AG20443 (cell line): ENCODE measurements at regions not wholly inside any gene's neighbourhood (a gene's known extent, or its start where the extent isn't known, plus 50 kb on each side); places are given as distances from the start of the nearest gene placed in this dataset.
"Not testable (repeated sequence)": the region's sequence is repeated elsewhere in the genome, so short reads cannot be mapped to it uniquely, and the experiment has no call there.

Source experiments
- DNase-seq: peaks from one replicate; pipeline ENCODE4 v3.0.0; 2012; ENCODE audit warnings: low spot score, mixed read lengths

DNA sequence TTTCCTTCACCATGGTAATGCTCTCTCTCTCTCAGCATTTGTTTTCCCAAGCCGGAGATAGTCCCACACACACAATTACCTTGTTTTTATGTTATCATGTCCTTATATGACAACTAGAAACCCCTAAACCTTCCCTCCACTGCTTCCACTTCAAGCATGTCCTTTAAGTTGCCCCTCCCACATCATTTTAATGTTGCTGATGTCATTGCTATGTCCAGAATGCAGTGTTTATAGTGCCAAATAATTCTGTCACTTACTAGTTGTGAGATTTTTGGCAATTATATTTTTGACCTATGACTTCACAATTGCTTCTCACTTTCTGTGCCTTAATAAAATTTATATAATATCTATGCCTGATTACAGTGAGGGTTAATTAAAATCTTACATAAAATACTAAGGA, 645.9 kb downstream of the XPNPEP1 start:
- no peak for DNase-seq

DNA sequence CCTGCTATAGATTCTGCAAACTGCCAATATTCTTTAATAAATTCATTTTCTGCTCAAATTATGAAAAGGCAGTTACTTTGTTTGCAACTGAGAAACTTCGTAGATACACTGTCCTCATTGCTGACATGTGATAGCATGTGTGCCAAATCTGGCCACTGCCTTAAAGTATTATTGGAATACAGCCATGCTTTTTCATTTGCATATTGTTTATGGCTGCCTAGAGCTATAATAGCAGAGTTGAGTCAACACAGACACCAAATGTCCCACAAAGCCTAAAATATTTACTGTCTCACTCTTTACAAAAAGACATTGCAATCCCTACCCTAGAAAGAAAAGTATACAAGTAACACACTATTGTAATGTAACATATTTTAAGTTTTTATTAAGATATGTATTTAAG, 647.4 kb downstream of the XPNPEP1 start:
- no peak for DNase-seq

DNA sequence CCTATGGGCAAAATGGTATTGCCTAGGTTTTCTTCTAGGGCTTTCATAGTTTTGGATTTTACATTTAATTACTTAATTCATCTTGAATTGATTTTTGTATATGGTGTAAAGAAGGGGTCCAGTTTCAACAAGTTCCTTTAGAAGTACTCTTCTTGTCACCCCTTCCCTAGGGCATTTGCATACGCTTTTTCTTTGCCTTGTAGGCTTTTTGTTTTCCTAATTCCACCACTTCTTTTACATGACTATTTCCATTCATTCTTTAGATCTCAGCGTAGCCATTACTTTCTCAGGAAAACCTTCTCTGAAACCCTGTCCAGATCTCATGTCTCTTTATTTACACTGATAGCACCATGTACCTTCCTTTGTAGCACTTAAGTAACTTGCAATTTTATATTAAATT, 648.6 kb downstream of the XPNPEP1 start:
- no peak for DNase-seq

DNA sequence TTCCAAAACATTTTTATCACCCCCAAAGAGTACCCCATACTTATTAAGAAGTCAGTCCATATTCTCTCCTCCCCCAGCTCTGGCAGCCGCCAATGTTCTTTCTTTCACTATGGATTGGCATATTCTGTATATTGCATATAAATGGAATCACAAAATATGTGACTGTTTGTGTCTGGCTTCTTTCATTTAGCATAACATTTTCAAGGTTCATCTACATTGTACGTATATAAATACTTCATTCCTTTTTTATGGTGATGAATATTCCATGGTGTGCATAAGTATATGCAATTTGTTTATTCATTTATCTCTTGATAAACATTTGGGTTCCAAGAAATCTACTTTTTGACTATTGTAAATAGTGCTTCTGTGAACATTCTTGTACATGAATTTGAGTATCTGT, 653.1 kb downstream of the XPNPEP1 start:
- DNase-seq: no peak

DNA sequence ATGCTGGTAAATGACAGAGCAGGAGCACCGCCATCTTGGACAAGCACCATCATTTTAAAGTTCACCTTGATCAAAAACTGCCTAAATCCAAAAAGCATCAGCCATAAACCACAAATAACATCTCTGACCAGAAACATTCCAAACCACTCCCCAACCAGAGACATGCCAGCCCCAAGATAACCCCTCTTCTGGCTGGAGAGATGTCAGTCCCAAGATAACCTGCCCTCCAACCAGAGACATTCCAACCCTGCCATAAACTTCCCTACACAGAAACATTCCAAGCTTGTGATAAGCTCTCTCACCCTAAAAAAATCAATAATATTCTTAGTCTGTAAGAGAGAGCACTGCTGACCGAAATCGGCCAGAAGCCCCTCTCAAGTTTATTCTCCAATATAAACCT, 659.3 kb downstream of the XPNPEP1 start:
- no peak for DNase-seq

DNA sequence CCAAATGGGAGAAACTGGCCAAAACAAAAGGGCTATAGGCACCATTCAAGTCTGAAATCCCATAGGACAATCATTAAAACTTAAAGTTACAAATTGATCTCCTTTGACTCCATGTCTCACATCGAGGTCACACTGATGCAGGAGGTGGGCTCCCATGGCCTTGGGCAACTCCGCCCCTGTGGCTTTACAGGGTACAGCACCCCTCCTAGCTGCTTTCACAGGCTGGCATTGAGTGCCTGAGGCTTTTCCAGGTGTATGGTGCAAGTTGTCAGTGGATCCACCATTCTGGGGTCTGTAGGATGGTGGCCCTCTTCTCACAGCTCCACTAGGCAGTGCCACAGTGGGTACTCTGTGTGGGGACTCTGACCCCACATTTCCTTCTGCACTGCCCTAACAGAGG, 662.1 kb downstream of the XPNPEP1 start:
- no peak for DNase-seq

DNA sequence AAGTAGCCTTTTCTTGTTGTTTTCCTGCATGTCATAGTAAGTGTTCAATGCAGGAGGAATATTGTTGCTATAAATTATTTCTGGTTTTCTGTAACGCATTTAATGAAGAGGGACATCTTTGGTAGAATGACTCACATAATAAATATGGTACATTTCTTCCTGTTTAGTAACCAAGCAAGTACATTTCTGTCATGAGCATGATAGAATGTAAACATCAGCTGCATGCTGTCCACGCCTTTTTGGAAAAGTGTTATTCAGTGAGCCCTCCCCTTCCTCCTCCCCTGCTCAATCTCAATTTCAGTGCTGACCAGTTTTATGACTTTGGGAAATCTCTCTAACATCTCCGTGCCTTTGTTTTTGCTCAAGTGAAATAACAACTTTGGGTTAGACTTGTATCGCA, 664.0 kb downstream of the XPNPEP1 start:
- DNase-seq: no peak

DNA sequence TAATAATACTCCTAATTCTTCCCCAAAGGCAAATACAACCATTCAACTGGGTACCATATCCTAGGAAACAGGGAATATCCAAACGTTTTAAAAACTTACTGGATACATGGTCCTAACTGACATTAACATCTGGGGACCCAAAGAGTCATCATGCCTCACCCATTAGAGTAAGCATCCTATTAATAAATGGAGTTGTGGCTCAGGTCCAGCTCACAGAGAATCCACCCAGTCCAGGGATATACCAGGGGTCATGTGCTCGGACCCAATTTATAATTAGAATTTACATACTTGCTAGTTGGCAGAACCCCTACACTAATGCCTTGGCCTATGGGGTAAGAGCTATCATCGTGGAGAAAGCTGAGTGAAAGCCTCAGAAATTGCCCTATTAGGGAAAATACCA, 670.0 kb downstream of the XPNPEP1 start:
- no peak for DNase-seq

DNA sequence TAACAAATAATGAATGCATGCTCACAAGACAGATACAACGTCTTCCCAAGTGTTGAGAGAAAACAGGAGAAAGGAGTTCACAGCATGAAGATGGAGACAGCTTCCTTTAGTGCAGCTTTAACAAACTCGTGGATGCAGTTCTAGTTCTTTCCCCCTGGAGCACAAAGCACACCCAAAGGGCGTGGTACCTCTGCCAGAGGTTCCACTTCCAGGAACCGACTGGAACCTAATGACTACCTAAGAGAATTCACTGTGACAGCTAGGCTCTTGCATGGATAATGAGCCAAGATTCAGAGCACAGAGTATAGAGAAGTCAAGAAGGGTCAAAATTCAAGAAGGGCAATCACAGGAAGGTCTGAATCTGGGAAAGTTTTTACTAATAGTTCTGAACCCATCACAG, 673.2 kb downstream of the XPNPEP1 start:
- DNase-seq: no peak

DNA sequence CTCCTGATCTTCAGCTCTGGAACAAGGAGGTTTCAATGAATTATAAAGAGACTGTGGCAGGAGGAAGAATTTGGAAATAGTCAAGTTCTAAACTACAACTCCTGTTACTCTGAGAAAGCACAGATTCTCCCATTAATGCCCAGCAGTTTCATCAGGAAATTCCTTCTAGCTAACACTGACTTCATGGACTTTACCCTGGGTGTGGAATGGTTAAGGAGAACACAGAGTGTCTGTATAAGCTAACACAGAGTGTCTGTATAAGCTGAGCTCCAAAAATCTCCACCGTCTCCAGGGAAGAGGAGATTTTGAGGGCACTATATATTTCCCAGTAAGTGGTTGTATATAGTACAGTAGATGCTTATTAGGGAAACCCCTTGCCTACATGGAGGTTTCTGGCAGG, 675.5 kb downstream of the XPNPEP1 start:
- no peak for DNase-seq

DNA sequence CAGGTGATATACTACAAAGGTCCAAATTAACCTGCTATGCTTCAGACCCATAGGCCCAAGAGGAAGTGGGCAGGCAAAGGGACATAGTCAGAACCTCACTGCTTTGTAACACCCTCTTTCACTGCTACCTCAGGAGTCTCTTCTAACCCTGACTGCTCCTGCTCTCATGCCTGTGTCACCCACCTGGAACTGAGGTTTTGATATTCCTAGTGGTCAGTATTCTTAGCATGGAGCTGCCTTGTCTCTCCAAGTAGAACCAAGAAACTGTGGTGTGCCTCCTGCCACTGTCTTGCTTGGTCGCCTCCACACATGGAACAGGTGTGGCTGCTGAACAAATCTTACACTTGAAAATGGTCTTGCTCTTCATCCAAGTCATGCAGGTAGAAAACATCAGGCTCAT, 677.5 kb downstream of the XPNPEP1 start:
- DNase-seq: no peak

DNA sequence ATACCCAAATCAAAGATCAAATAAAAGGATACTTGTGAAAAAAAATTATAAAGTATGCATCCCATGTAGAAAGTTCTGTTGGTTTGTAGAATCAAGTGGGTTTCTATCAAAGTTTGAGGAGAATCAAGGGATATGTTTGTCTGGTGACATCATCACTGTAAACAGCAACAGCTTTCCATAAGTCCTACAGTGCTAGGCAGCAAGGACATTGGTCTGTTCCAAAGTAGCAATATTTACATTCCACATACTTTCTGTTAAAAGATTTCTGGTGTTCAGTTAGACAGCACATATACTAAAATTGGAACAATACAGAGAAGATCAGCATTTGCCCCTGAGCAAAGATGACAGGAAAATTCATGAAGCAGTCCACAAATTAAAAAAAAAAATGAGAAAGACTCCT, 683.9 kb downstream of the XPNPEP1 start:
- no peak for DNase-seq

DNA sequence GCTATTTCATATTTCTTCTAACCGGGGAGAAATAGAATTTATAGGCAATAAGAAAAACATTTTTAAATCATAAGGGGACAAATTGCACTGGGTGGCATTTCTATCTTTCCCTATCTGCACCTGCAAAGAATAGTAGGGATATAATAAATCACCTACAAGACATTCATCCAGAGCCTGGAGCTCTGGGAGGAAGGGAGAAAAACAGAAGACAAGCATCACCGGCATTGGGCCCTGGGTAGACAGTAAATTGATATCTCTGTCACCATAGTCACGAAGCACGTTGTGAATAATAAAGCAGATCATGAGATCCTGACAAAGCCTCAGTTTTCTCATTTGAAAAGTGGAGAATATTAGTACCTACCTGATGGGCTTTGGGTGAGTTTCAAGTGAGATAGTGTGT, 685.6 kb downstream of the XPNPEP1 start:
- no peak for DNase-seq

DNA sequence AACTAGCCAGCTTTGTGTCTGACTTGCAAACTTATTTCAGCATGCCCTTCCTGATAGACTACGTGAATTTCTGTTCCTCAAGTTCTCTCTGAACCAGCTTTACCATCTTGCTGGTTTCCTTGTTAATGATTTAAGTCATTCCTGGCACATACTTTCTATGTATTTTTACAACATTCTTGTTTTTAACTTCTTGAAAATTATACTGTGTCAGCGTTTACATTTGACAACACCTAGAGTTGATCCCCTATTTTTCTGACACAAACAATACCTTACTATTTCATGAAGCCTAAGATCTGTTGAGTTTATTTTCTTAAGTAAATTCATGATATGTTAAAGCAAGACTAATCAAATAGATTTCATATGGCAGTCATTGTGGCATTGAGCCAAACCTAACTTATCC, 686.3 kb downstream of the XPNPEP1 start:
- DNase-seq: no peak

DNA sequence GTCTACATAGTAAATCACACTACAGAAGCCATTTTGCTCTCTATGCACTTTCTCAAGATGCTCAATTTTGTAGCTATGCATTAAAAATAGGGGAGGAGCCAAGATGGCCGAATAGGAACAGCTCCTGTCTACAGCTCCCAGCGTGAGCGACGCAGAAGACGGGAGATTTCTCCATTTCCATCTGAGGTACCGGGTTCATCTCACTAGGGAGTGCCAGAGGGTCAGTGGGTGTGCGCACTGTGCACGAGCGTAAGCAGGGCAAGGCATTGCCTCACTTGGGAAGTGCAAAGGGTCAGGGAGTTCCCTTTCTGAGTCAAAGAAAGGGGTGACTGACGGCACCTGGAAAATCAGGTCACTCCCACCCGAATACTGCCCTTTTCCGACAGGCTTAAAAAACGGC, 699.8 kb downstream of the XPNPEP1 start:
- DNase-seq: not testable (repeated sequence)

DNA sequence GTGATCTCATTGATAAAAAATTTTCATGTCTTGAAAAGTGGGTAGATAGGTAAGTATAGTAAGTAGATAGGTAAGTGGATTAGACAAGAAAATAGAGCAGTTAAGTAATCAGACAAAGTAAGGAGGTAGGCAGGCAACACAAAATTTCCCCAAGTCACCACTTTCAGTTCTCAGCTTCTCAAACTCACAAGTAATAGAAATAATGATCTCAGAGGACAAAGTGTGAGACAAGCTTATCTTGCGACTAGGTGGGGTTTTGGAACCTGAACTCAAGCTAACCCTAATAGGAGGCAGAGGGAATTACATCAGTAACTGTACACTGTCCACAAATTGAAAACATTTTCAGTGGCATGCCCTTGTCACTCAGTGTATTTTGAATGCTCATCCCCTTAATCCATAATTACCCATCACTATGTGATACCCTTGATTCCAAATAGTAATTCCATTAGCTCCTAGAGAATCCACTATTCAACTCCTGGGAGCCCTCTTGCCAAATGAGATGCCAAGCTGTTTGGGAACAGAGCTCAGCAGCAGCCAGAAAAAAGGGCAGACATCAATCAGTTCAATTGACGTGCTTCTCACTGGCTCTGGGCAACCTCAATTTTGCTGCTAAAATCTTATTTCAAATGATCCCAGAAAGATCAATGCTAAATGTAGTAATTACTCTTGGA, 703.2 kb downstream of the XPNPEP1 start:
- DNase-seq: no peak

DNA sequence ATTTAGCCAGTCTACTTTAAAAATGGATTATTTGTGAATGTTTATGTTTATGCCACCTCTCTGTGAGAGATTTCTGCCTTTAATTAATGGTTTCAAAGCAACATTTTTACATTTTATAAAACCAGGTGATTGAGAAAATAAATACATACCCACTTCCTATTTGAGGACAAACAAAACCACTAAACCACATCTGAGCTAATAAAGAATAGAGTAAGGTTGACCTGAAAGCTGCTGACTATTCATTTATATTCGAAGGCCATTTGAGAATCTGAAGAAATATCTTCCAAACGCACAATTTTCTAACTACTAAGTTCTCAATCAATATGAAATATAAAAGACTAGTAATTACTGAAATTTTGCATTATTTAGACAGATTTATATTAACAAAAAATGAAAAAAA, 705.1 kb downstream of the XPNPEP1 start:
- no peak for DNase-seq

DNA sequence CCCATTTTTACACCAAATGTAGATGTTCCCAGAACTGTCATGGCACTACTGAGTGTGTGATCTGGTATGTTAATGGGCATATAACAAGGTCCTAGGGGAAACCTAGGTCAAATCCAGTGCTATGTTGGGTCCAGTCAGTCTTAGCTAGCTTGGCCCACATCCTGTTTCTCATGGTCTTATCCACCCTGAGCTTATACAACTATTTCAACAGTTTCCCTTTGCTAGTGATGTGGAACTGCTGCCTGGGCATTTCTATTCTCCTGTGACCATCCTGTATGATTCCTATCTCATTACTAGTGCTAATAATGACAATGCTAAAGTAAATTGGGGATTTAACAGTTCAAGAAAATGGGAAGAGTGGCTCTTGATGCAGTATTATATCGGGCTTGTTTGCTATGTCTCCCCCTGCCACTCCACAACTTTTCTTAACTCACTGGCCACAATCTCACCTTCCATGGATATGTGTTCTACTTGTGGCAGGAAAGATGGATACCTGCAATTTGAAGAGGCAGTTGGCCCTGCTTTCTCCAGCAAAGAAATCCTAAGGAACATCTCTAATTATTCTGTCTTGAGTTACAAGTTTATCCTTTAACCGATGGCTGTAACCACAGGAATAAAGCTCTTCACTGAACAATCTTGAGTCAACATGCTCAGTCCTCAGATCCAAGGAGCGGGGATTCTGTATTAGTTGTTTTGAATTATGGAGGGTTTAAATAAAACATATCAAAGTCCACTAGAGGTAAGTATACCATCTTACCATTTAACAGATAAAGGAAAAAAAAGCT, 707.8 kb downstream of the XPNPEP1 start:
- no peak for DNase-seq

DNA sequence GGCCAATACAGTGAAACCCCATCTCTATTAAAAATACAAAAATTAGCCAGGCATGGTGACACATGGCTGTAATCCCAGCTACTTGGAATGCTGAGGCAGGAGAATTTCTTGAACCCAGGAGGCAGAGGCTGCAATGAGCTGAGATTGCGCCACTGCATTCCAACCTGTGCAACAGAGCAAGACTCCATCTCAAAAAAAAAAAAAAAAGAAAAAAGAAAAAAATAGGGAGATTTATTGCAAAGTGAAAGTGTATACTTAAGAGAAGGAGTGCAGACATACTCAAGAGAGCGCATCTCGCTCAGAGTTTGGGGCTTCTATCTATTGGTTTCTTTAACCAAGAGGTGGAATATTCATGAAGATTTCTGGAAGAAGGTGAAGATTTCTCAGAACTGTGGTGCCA, 708.4 kb downstream of the XPNPEP1 start:
- not testable (repeated sequence) for DNase-seq

DNA sequence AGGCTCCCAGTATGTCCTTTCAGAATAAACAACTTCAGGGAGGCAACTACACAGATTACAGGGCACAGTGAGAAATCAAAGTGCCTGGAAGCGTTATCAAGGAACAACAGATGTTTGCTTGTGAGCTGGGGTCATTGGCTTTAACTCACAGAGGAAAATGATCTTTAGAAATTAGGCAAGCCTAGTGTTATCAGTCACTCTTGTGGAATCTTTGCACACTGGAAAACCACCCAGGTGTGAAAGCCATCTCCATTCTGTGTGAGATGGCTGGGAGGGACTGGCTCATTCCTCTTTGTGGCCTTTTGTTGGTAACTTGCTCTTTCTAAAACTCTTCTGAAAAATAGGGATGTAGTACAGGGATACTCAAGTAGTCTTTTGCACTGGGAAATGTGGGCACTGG, 716.0 kb downstream of the XPNPEP1 start:
- no peak for DNase-seq

DNA sequence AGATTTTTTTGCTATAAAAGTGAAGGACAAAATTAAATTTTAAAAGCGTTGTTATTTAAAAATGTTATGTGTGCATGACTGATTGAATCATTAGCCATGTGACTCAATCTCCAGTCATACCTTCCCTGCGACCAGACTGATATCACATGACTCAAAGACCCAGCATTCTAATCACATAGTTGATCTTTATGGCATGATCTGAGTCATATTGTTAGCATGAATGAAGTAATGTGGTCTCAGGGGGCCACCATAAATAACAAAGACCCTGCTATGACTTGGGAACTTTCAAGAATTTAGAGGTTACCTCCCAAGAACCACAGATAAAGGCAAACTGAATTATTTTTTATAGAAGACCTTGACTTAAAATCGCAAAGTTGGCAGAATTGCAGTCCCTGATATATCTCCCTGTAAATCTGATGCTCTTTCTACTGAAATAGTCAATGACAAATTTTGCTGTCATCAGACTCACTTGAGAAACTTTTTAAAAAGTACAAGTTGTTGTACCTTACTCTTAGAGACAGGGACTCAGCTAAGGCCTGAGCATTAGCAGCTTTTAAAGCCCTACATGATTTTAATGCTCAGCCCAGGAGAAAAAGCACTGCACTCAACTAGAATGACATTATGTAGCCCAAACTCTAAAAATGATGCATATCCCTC, 717.3 kb downstream of the XPNPEP1 start:
- DNase-seq: peak; percentile 64

DNA sequence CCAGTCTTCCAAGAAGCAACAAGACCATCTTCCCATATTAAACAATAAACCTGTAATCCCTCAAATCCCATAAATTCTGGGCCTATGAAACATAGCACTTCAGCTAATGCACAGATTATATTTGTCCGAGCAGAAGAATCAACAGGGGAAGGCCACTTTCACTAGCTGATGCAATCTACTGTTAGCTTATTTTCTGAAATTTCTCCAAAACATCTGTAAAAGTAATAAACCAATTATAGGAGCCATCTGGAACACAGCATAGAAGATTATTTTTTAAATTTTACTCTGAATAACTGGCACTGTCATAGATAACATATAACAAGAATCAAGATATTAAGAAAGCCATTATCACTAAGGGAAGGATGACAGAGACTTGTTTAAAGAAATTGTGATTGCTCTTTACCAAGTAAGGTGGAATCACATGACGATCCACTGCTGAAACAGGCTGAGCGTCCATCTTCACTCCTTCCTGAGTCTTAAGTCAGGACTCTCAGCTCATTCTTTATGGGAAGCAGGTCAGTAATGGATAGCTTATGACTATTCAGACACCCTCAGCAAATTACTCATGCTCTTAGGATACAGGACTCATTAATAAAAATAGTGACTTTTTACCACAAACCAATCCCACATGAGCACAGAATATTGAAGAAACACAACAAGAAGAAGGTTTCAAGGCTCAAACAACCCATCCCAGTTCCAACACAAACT, 719.5 kb downstream of the XPNPEP1 start:
- no peak for DNase-seq

DNA sequence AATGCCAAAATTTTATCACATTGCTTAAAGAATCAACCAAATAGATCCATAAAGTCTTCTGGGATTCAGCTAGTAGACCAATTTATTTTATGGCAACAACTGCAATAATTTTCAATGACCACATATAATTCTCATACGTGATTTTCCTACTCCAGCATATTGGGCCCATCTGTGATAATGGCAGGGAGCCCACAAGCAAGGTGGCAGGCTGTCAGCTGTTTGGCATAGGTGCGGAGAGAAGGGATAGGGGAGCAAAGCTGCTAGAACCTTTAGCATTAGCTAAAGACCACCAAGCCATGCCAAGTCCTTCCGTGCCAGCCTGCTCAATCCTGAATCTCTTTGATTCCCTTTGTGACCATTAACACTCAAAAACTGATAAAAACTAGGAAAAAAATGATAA, 721.2 kb downstream of the XPNPEP1 start:
- DNase-seq: no peak
